Dermis microvascular lymphatic vessel endothelial cell (primary cell): ENCODE measurements at regions not wholly inside any gene's neighbourhood (a gene's known extent, or its start where the extent isn't known, plus 50 kb on each side); places are given as distances from the start of the nearest gene placed in this dataset.
"Not testable (repeated sequence)": the region's sequence is repeated elsewhere in the genome, so short reads cannot be mapped to it uniquely, and the experiment has no call there.

Source experiments
- DNase-seq, 2 donors: peaks; one replicate each; pipeline versions ENCODE4 v3.0.0 to v3.0.0-alpha.2; 2010; ENCODE audit warnings: low read depth in 2 of 2

GRCh38 chr1:188022661-188023060 is 1193.9 kb downstream of the PLA2G4A start:
- DNase-seq = no peak

- no peak for DNase-seq
Measured at GRCh38 chr1:188023206-188023605, 1194.5 kb downstream of the PLA2G4A start.

DNA sequence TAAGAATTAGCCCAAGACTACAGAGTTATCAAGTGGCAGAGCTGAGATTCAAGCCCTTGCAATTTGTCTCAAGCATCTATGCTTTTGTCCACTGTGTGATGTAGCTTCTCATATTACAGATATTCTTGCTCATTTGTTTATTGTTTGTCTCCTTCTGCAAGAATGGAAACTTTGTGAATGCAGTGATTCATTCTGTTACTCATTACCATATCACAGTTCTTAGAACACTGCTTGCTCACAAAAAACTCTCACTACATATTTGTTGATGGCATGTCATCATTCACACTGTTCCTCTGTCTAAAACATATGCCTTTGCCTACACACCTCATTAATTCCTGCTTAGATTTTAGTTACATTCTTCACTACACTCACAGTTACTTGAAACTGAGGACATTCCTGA is 1198.9 kb downstream of the PLA2G4A start:
- peak in 1 of 2 donors; percentile 89 for DNase-seq

- not testable (repeated sequence) for DNase-seq
Measured at GRCh38 chr1:188037572-188037971, 1208.8 kb downstream of the PLA2G4A start.

GRCh38 chr1:188043536-188044245 is 1214.9 kb downstream of the PLA2G4A start:
- peak; percentile 48 to 92 for DNase-seq

DNA sequence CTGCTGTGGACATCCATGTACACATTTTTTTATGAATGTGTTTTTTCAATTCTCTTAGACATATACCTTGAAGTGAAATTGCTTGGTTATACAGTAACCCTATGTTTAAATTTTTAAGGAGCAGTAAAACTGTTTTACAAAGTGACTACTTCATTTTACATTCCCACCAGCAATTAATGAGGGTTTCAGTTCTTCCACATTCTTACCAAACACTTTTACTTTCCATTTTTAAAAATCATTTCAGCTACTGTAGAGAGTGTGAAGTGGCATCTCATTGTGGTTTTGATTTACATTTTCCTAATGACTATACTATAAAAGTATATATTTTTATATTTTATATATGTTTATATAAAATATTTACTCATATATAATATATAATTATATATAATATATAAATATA is 1221.5 kb downstream of the PLA2G4A start:
- no peak for DNase-seq

DNA sequence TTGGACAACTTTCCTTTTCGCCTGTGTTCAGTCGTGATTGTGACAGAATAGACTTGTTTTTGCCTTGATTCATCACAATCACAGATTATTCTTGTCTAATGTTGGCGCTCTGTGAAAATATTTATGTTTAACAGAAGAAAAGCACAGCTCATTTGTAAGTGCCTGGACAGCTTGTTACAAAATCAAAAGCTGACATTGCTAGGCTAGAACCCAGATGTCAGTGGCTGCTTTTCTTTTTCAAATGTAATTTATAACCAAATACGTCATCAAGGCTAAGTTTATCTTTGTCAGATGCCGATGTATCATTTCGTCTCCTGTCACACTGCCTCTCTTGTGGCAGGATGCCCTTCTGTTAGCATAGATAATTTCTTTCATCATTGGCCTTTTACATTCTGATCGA is 1227.3 kb downstream of the PLA2G4A start:
- DNase-seq = no peak

- DNase-seq = no peak
Measured at GRCh38 chr1:188058801-188059200, 1230.1 kb downstream of the PLA2G4A start.

GRCh38 chr1:188061881-188062280 is 1233.1 kb downstream of the PLA2G4A start:
- DNase-seq = no peak

DNA sequence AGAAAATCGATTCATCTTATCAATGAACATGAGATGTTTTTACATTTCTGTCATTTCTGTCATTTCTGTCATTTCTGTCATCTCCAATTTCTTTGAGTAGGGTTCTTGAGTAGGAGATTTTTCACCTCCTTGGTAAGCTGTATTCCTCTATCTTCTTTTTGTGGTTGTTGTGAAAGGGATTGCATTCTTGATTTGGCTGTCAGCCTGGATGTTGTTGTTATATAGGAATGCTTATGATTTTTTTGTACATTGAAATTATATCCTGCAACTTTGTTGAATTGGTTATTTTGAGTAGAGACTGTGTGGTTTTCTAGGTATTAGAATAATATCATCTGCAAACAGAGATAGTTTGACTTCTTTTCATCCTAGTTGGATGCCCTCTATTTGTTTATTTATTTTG is 1233.7 kb downstream of the PLA2G4A start:
- no peak for DNase-seq

DNA sequence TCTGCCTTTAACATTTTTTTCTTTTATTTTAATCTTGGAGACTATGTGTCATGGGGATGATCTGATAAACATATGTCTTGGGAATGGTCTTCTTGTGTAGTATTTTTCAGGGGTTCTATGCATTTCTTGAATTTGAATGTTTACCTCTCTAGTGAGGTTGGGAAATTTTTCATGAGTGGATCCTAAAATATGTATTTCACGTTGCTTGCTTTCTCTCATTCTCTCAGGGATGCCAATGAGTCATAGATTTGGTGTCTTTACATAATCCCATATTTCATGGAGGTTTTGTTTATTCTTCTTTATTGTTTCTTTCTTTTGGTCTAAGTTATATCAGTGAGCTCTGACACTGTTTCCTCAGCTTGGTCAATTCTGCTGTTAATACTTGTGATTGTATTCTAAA is 1237.2 kb downstream of the PLA2G4A start:
- no peak for DNase-seq

DNA sequence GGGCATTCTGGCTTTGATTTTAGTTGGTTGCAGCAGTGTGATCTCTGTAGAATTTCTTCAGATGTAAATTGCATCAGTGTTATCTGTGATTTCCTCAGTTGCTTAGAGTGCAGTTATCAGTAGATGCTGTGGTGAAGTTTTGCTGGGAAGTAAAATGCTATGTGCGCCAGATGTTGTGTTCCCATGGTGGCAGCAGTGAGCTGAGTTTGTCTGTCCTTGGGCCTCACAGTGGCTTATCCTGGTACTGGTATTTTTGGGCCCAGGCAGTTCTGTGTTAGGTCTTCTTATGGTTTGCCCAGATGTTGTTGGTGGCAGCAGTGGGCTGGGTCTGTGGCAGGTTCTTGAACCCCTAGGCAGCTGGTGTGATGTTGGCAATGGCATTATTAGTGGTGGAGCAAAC is 1242.1 kb downstream of the PLA2G4A start:
- no peak for DNase-seq

- no peak for DNase-seq
Measured at GRCh38 chr1:188089015-188089414, 1260.3 kb downstream of the PLA2G4A start.

GRCh38 chr1:188089461-188089860 is 1260.7 kb downstream of the PLA2G4A start:
- DNase-seq = no peak

DNA sequence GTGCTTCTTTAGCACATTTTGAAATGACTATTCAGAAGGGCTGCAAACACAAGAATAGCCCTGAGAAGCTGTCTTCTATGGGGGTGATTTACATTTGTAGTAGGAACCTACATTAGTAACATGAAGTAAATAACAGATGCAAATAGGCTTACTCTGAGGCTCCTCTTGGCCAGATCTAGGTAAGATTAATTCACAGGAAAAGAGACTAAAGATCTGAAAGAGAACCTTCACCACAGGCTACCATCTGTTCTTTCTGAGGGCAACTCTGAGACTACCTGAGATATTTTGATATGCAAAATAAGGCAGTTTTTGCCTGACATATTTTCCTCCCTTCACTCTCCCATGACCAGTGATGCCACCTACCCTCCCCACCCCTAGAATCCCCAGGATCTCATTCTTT is 1267.8 kb downstream of the PLA2G4A start:
- no peak for DNase-seq

DNA sequence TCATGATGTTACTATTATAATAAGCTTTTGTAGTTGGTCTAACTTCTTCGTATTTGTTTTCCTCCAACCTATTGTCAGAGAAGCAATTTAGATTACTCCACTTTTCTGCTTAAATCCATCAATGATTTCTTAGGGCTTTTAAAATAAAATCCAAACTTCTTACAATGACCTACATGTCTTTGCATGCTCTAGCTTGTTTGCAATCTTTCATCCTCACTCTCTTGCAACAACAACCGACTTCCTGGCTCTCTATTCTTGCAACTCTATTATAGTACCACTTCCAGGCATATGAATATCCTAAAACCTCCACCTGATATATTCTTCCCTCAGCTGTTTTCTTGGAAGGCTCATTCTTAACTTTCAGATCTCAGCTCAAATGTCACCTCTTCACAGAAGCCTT is 1288.7 kb downstream of the PLA2G4A start:
- no peak for DNase-seq

DNA sequence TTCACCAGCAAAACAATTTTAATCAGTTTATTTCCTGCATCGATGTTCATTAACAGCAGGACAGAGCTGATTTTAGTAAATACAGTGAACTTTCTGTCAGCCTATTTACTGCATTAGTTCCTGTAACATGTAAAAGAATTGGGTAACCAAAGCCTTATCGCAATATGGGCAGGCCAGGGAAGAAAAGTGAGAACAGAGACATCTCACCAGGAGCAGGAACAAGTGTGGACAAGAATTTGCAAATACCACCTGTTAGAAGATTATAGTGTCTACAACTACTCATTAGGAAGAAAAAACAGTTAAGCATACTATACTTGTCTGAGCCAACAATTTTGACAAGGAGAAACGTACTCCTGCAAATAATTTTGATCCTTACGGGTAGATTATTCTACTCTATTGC is 1293.9 kb downstream of the PLA2G4A start:
- DNase-seq = no peak

DNA sequence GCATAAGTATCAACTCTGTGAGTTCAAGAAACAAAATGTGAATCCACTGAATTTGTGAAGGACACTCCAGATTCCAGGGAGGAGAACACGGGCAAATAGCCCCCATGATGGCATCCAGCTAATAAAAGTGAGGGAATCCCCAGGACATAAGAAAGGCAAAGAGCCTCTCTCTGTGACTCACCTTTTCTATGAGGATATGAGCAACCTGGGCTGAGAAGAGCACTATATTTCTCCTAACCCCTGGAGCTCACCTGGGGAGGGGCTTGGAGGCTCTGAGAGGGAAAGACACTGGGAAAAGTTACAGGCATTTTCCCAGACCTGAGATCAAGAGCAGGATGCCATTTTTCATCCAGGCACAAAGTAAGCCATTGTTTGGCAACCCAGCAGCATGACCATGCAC is 1298.8 kb downstream of the PLA2G4A start:
- no peak for DNase-seq

DNA sequence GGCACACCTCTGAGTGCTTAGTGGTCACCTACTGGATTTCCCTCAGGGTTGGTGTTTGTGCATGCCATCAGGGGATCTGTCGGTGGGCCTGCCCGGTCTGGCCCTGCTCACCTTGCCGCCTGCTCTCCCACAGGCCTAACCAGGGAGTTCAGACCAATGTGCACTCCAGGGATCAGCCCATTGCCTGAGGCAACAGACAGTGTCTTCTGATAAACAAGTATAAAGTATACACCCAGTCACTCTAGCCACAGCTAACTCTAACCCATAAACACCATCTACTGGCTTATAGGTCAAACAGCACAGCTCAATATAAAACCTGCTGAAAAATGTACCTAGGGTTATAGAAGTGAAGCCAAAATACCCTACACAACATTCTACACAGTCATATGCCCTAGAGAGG is 1300.0 kb downstream of the PLA2G4A start:
- peak in 1 of 2 donors; percentile 26 for DNase-seq

DNA sequence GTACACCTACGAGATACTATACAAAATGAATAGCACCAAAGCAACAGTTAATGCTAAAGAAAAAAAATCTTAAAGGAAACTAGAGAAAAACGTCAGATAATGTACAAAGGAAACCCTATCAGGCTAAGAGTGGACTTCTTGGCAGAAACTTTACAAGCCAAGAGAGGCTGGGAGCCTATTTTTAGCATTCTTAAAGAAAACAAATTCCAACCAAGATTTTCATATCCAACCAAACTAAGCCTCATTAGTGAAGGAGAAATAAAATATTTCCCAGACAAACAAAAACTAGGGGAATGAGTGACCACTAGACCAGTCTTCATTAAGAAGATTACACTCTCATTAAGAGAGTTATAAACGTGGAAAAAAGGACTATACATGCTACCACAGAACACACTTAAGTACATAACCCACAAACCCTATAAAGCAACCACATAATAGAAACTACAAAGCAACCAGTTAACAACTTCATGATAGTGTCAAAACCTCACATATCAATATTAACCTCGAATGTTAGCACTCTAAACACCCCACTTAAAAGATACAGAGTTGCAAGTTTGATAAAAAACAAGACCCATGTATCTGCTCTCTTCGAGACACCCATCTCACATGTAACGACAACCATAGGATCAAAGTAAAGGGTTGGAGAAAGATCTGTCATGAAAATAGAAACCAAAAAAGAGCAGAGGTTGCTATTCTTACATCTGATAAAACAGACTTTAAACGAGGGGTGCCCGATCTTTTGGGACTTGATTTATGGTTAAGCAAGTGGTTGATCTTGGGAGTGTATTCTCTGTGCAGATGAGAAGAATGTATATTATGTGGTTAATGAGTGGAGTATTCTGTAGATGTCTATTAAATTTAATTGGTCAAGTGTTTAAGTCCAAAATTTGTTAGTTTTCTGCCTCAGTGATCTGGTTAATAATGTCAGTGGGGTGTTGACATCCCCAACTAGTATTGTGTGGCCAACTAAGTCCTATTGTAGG is 1301.4 kb downstream of the PLA2G4A start:
- no peak for DNase-seq

GRCh38 chr1:188137221-188137620 is 1308.5 kb downstream of the PLA2G4A start:
- no peak for DNase-seq

DNA sequence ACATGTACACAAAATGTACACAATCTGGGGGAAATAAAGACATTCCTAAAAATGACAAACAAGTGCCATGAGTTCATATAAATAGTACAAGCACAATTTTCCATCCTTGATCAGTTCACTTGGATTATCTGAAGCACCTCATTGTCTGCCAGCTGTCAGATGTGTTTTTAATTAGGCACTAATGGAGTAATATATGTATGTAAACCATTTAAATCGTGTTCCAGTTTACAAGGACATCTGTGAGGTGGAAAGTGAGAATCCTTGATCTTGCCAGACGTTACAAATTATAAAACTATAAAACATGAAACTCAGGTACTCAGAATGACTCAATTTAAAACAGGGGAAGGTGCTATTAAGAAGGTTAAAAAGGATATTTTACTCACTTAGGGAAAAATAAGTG is 1312.2 kb downstream of the PLA2G4A start:
- DNase-seq = no peak

DNA sequence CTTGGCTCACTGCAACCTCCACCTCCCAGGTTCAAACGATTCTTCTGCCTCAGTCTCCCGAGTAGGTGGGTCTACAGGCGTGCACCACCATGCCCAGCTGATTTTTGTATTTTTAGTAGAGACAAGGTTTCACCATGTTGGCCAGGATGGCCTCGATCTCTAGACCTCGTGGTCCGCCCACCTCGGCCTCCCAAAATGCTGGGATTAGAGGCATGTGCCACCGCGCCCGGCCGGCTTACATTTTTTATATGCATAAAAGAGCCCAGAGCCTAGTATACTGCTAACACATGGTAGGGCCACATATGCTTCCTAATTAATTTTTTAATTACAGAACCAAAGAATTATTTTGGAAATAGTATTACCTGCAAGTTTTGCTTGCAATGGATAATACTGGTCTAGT is 1325.4 kb downstream of the PLA2G4A start:
- DNase-seq = no peak
